ENCODE measurements at regions not wholly inside any gene's neighbourhood (a gene's known extent, or its start where the extent isn't known, plus 50 kb on each side); places are given as distances from the start of the nearest gene placed in this dataset.

DNA sequence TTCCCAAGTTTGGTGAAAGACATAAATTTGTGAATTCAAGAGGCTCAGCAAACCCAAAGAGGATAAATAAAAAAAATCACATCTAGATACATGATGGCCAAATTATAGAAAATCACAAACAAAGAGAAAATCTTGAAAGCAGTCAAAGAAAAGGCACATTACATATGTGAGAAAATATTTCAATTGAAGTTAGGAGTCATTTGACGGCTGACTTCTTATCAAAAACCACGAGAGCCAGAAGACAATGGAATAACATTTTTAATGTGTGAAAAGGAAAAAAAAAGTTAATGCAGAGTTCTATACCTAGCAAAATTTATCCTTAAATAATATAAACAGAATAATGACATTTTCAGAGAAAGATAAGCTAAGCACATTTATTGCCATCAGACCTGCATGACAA lies 307.0 kb downstream of the C12orf75 start:
- Mint-ChIP-seq H3K27ac (no peak overlapping the region), H3K4me1 (no peaks in the 10 kb centered on the region), H3K4me3 (no peak overlapping the region), H3K27me3 (ENCODE audit: low read depth in 3 of 3) (no peaks in the 10 kb centered on the region), H3K9me3 (peaks cover 2 to 21% (median 10%) of the 10 kb centered on the region in 7 donors), H3K36me3 (no peaks in the 10 kb centered on the region)
- no peaks in the 10 kb centered on the region for H3K36me3 ChIP-seq (replicated peaks in 1 of 2; ENCODE audit: control insufficient read depth in 1 of 2, insufficient read depth in 2 of 2, low read length in 2 of 2)
- H3K4me3 ChIP-seq (replicated peaks in 1 of 3; ENCODE audit: low read depth in 2 of 3, low read length in 3 of 3) = no peak overlapping the region
- no peaks in the 10 kb centered on the region for H3K4me1 ChIP-seq (ENCODE audit: control insufficient read depth in 1 of 2, insufficient read depth in 2 of 2, low read length in 2 of 2)
- no peaks in the 10 kb centered on the region for H4K20me1 ChIP-seq (ENCODE audit: insufficient read depth, low read length)
- TF ChIP-seq CTCF (IDR thresholded peaks at IDR 0.05) = no peak
- peaks cover 0 to 3% of the 10 kb centered on the region in 2 donors for H3K9me3 ChIP-seq (replicated peaks in 1 of 2; ENCODE audit: control insufficient read depth in 1 of 2, insufficient read depth in 1 of 2, low read length in 2 of 2)
- H3K27me3 ChIP-seq (ENCODE audit: control insufficient read depth in 2 of 2, insufficient read depth in 2 of 2, low read length in 2 of 2) = no peaks in the 10 kb centered on the region
- no peaks in the 10 kb centered on the region for H3K79me2 ChIP-seq (ENCODE audit: insufficient read depth, low read length)
- no CpG with 5 or more reads among the region's 2 CpGs for WGBS (ENCODE audit: insufficient coverage)
- no peak overlapping the region for H2AFZ ChIP-seq (ENCODE audit: insufficient read depth, low read depth, low read length, poor library complexity, severe bottlenecking)
- no peak overlapping the region for H3K27ac ChIP-seq (ENCODE audit: low read depth in 1 of 2, low read length in 2 of 2)
- intact Hi-C loops (cut with micrococcal nuclease) = no loop called here
- DNase-seq = no peak
- no peak overlapping the region for H3K9ac ChIP-seq (ENCODE audit: insufficient read depth, low read length, poor library complexity, severe bottlenecking)
- H3K4me2 ChIP-seq (replicated peaks; ENCODE audit: extremely low read depth, low read length, poor library complexity, severe bottlenecking) = no peak overlapping the region

DNA sequence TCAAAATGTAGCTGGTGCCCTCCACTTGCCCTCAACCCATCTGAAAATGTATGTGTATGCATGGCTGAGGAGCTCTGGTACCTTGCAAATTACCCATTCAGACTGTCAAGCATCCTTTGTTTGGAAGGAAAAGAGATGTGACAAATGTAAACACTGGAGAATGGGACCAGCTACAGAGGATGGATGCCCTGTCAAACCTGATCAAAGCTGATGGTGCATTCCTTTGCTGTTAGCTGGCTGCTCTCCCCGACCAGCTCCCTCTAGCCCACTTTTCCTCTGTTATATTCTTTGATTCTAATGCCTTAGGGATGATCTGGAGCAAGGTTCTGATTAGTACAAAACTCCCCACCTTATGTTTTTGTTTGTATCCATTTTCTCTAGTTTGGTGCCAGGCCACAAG lies 310.3 kb downstream of the C12orf75 start:
- H4K20me1 ChIP-seq (ENCODE audit: insufficient read depth, low read length) = no peaks in the 10 kb centered on the region
- Mint-ChIP-seq H3K4me3 (no peak overlapping the region), H3K4me1 (no peaks in the 10 kb centered on the region), H3K36me3 (no peaks in the 10 kb centered on the region), H3K27me3 (ENCODE audit: low read depth in 3 of 3) (no peaks in the 10 kb centered on the region), H3K9me3 (peaks cover 0 to 25% (median 11%) of the 10 kb centered on the region in 7 donors), H3K27ac (no peak overlapping the region)
- no CpG with 5 or more reads among the region's 1 CpG for WGBS (ENCODE audit: insufficient coverage)
- intact Hi-C loops (cut with micrococcal nuclease) = no loop called here
- no peaks in the 10 kb centered on the region for H3K79me2 ChIP-seq (ENCODE audit: insufficient read depth, low read length)
- H3K9me3 ChIP-seq (replicated peaks in 1 of 2; ENCODE audit: control insufficient read depth in 1 of 2, insufficient read depth in 1 of 2, low read length in 2 of 2) = peaks cover 0 to 3% of the 10 kb centered on the region in 2 donors
- no peak overlapping the region for H3K4me3 ChIP-seq (replicated peaks in 1 of 3; ENCODE audit: low read depth in 2 of 3, low read length in 3 of 3)
- no peak for DNase-seq
- H3K4me1 ChIP-seq (ENCODE audit: control insufficient read depth in 1 of 2, insufficient read depth in 2 of 2, low read length in 2 of 2) = no peaks in the 10 kb centered on the region
- no peak overlapping the region for H2AFZ ChIP-seq (ENCODE audit: insufficient read depth, low read depth, low read length, poor library complexity, severe bottlenecking)
- no peak overlapping the region for H3K9ac ChIP-seq (ENCODE audit: insufficient read depth, low read length, poor library complexity, severe bottlenecking)
- no peak overlapping the region for H3K27ac ChIP-seq (ENCODE audit: low read depth in 1 of 2, low read length in 2 of 2)
- no peaks in the 10 kb centered on the region for H3K27me3 ChIP-seq (ENCODE audit: control insufficient read depth in 2 of 2, insufficient read depth in 2 of 2, low read length in 2 of 2)
- no peak overlapping the region for H3K4me2 ChIP-seq (replicated peaks; ENCODE audit: extremely low read depth, low read length, poor library complexity, severe bottlenecking)
- no peaks in the 10 kb centered on the region for H3K36me3 ChIP-seq (replicated peaks in 1 of 2; ENCODE audit: control insufficient read depth in 1 of 2, insufficient read depth in 2 of 2, low read length in 2 of 2)
- TF ChIP-seq CTCF (IDR thresholded peaks at IDR 0.05) = no peak
